Cardiac muscle cell (in vitro differentiated cells and primary cell): ENCODE measurements at regions not wholly inside any gene's neighbourhood (a gene's known extent, or its start where the extent isn't known, plus 50 kb on each side); places are given as distances from the start of the nearest gene placed in this dataset.
"Not testable (repeated sequence)": the region's sequence is repeated elsewhere in the genome, so short reads cannot be mapped to it uniquely, and the experiment has no call there.

ENCODE experiments used
- DNase-seq, 2 donors: peaks; one replicate each; pipeline versions ENCODE4 v3.0.0 to v3.0.0-alpha.2; 2010 to 2017; ENCODE audit warnings: low read depth in 1 of 2, low spot score in 1 of 2
- H3K27ac ChIP-seq: fragments of 200-600 bp; sonication (generic); 2 replicates; pipeline ENCODE4 v1.5.1; 2016
- H3K27me3 ChIP-seq: fragments of 200-600 bp; sonication (generic); 2 replicates; pipeline ENCODE4 v1.6.0; 2016; ENCODE audit warnings: control low read depth
- H3K36me3 ChIP-seq: fragments of 200-600 bp; sonication (generic); 2 replicates; pipeline ENCODE4 v1.5.1; 2016; ENCODE audit warnings: control low read depth
- H3K4me1 ChIP-seq: fragments of 200-600 bp; sonication (generic); 2 replicates; pipeline ENCODE4 v1.8.1; 2017; ENCODE audit warnings: low read depth, mild to moderate bottlenecking, mixed run types
- H3K4me3 ChIP-seq: fragments of 200-600 bp; sonication (generic); 2 replicates; pipeline ENCODE4 v1.5.1; 2016; ENCODE audit warnings: mild to moderate bottlenecking
- H3K9me3 ChIP-seq: fragments of 200-600 bp; sonication (generic); 2 replicates; pipeline ENCODE4 v1.5.1; 2017; ENCODE audit warnings: low read depth, mild to moderate bottlenecking, control low read depth
- CTCF ChIP-seq: IDR thresholded peaks from 2 replicates; pipeline ENCODE4 v1.5.1; 2012; ENCODE audit warnings: low read depth, mild to moderate bottlenecking, low read length

- H3K27ac ChIP-seq = no peak overlapping the region
- DNase-seq = no peak
- H3K27me3 ChIP-seq = no peaks in the 10 kb centered on the region
- H3K4me1 ChIP-seq = no peaks in the 10 kb centered on the region
- no peak overlapping the region for H3K4me3 ChIP-seq
- TF ChIP-seq CTCF = no peak
- H3K36me3 ChIP-seq = no peaks in the 10 kb centered on the region
- no peaks in the 10 kb centered on the region for H3K9me3 ChIP-seq
These were observed 79.7 kb upstream of the JARID2 start for GRCh38 chr6:15166121-15166520.

GRCh38 chr6:15170126-15170525 lies 75.7 kb upstream of the JARID2 start:
- no peaks in the 10 kb centered on the region for H3K27me3 ChIP-seq
- H3K4me1 ChIP-seq = no peaks in the 10 kb centered on the region
- TF ChIP-seq CTCF = no peak
- no peak for DNase-seq
- no peaks in the 10 kb centered on the region for H3K36me3 ChIP-seq
- no peak overlapping the region for H3K27ac ChIP-seq
- no peak overlapping the region for H3K4me3 ChIP-seq
- H3K9me3 ChIP-seq = no peaks in the 10 kb centered on the region

- Histone ChIP-seq H3K27ac (no peak overlapping the region), H3K4me3 (no peak overlapping the region), H3K27me3 (no peaks in the 10 kb centered on the region), H3K4me1 (no peaks in the 10 kb centered on the region), H3K36me3 (no peaks in the 10 kb centered on the region), H3K9me3 (no peaks in the 10 kb centered on the region)
- no peak for TF ChIP-seq CTCF
- no peak for DNase-seq
These were observed 74.8 kb upstream of the JARID2 start for GRCh38 chr6:15171026-15171425.

GRCh38 chr6:15176816-15177370 lies 69.0 kb upstream of the JARID2 start:
- Histone ChIP-seq H3K4me3 (no peak overlapping the region), H3K4me1 (no peaks in the 10 kb centered on the region), H3K27ac (no peak overlapping the region), H3K36me3 (no peaks in the 10 kb centered on the region), H3K9me3 (no peaks in the 10 kb centered on the region), H3K27me3 (no peaks in the 10 kb centered on the region)
- no peak for TF ChIP-seq CTCF
- DNase-seq = no peak

GRCh38 chr6:15183979-15184378 lies 61.9 kb upstream of the JARID2 start:
- no peaks in the 10 kb centered on the region for H3K9me3 ChIP-seq
- H3K27ac ChIP-seq = no peak overlapping the region
- H3K4me1 ChIP-seq = no peaks in the 10 kb centered on the region
- H3K27me3 ChIP-seq = no peaks in the 10 kb centered on the region
- no peak for TF ChIP-seq CTCF
- DNase-seq = no peak
- H3K36me3 ChIP-seq = no peaks in the 10 kb centered on the region
- no peak overlapping the region for H3K4me3 ChIP-seq

GRCh38 chr6:15184441-15184861 lies 61.4 kb upstream of the JARID2 start:
- Histone ChIP-seq H3K4me3 (no peak overlapping the region), H3K4me1 (no peaks in the 10 kb centered on the region), H3K27me3 (no peaks in the 10 kb centered on the region), H3K27ac (no peak overlapping the region), H3K9me3 (no peaks in the 10 kb centered on the region), H3K36me3 (no peaks in the 10 kb centered on the region)
- TF ChIP-seq CTCF = no peak
- no peak for DNase-seq

GRCh38 chr6:15185111-15185510 lies 60.8 kb upstream of the JARID2 start:
- H3K27ac ChIP-seq, H3K9me3 ChIP-seq, DNase-seq, H3K36me3 ChIP-seq, H3K4me1 ChIP-seq, H3K27me3 ChIP-seq, H3K4me3 ChIP-seq: not testable (repeated sequence)

GRCh38 chr6:15193451-15193850 lies 52.4 kb upstream of the JARID2 start:
- not testable (repeated sequence) for H3K9me3 ChIP-seq, H3K27ac ChIP-seq, H3K27me3 ChIP-seq, DNase-seq, H3K4me1 ChIP-seq, H3K36me3 ChIP-seq, H3K4me3 ChIP-seq
